Left kidney (tissue), 1 donor: ENCODE measurements at regions not wholly inside any gene's neighbourhood (a gene's known extent, or its start where the extent isn't known, plus 50 kb on each side); places are given as distances from the start of the nearest gene placed in this dataset.

Experiments
- DNase-seq: peaks from one replicate; pipeline ENCODE4 v3.0.0-alpha.2; 2013

- no peak for DNase-seq
These were observed 150.2 kb downstream of the MACROH2A1 start for GRCh38 chr5:135248801-135249231.

- no peak for DNase-seq
These were observed 151.9 kb downstream of the MACROH2A1 start for GRCh38 chr5:135246923-135247795.

GRCh38 chr5:135246605-135246922 lies 152.5 kb downstream of the MACROH2A1 start:
- DNase-seq = no peak

GRCh38 chr5:135245521-135246499 lies 153.2 kb downstream of the MACROH2A1 start:
- no peak for DNase-seq

- no peak for DNase-seq
These were observed 154.4 kb downstream of the MACROH2A1 start for GRCh38 chr5:135244620-135245021.

- DNase-seq = no peak
These were observed 155.3 kb downstream of the MACROH2A1 start for GRCh38 chr5:135243556-135244285.

GRCh38 chr5:135242866-135243555 lies 156.0 kb downstream of the MACROH2A1 start:
- no peak for DNase-seq

- no peak for DNase-seq
These were observed 156.8 kb downstream of the MACROH2A1 start for GRCh38 chr5:135242021-135242865.

- no peak for DNase-seq
These were observed 157.5 kb downstream of the MACROH2A1 start for GRCh38 chr5:135241536-135241935.

GRCh38 chr5:135240781-135241360 lies 158.2 kb downstream of the MACROH2A1 start:
- no peak for DNase-seq

- DNase-seq = no peak
These were observed 158.8 kb downstream of the MACROH2A1 start for GRCh38 chr5:135240283-135240633.

- peak; percentile 39 for DNase-seq
These were observed 159.4 kb downstream of the MACROH2A1 start for GRCh38 chr5:135239453-135240282.

- DNase-seq = no peak
These were observed 160.2 kb downstream of the MACROH2A1 start for GRCh38 chr5:135238622-135239452.

GRCh38 chr5:135237748-135238103 lies 161.3 kb downstream of the MACROH2A1 start:
- no peak for DNase-seq

GRCh38 chr5:135236908-135237747 lies 161.9 kb downstream of the MACROH2A1 start:
- no peak for DNase-seq

- DNase-seq = no peak
These were observed 162.7 kb downstream of the MACROH2A1 start for GRCh38 chr5:135236228-135236907.
